ENCODE measurements at regions not wholly inside any gene's neighbourhood (a gene's known extent, or its start where the extent isn't known, plus 50 kb on each side); places are given as distances from the start of the nearest gene placed in this dataset.

DNA sequence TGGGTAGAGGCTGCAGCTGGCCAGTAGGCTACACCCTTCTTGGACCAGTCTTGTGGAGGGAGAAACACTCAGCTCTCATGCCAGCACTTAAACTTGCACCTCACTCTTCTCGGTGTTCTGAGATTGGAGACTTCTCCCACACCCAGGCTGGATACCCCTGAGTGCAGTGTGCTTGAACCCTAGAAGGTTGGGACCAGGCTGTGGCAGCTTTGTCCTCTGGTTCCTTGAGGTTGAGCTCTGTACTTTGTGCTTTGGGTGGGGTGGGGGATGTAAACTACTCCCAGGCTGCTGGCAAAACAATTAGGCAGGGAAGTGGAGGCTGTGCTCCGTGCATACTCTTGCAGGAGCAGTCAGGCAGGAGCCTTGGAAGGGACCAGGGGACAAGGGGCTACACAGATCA, 143.6 kb upstream of the GNPDA2 start:
- Histone ChIP-seq H3K4me1 (ENCODE audit: control insufficient read depth in 1 of 2, insufficient read depth in 2 of 2, low read length in 2 of 2) (peaks cover 0 to 3% of the 10 kb centered on the region in 2 experiments), H3K23ac (ENCODE audit: low read length) (no peak overlapping the region), H3K4ac (ENCODE audit: low read depth, low read length) (no peak overlapping the region), H2BK120ac (ENCODE audit: insufficient read depth, low read length, poor library complexity) (no peak overlapping the region), H4K8ac (ENCODE audit: low read depth, low read length) (no peak overlapping the region), H2AK5ac (ENCODE audit: low read length) (no peak overlapping the region), H3K9ac (ENCODE audit: low read length) (no peak overlapping the region), H3K36me3 (ENCODE audit: control insufficient read depth in 1 of 2, insufficient read depth in 2 of 2, low read length in 2 of 2) (no peaks in the 10 kb centered on the region), H3K79me2 (ENCODE audit: control insufficient read depth, insufficient read depth, low read length, poor library complexity) (no peaks in the 10 kb centered on the region), H4K91ac (ENCODE audit: low read depth, low read length) (no peak overlapping the region), H3K4me3 (ENCODE audit: low read depth, low read length) (no peak overlapping the region), H3K79me1 (ENCODE audit: low read length) (no peaks in the 10 kb centered on the region), H2AFZ (ENCODE audit: insufficient read depth, low read length, poor library complexity) (no peak overlapping the region), H4K12ac (ENCODE audit: low read depth, low read length) (no peak overlapping the region), H3K4me2 (ENCODE audit: low read length) (no peak overlapping the region), H2BK5ac (ENCODE audit: low read depth, low read length, poor library complexity) (no peak overlapping the region), H3K18ac (ENCODE audit: low read length) (no peak overlapping the region), H3K14ac (ENCODE audit: low read length) (no peak overlapping the region), H3K9me3 (ENCODE audit: insufficient read depth, low read depth, low read length) (peaks cover 4% of the 10 kb centered on the region), H3K27ac (ENCODE audit: low read depth, low read length) (no peak overlapping the region), H3K27me3 (ENCODE audit: insufficient read depth, low read length) (no peaks in the 10 kb centered on the region), H2BK12ac (ENCODE audit: low read length) (no peak overlapping the region)
- no CpG with 5 or more reads among the region's 2 CpGs for WGBS (ENCODE audit: extremely low coverage, insufficient coverage, insufficient read length)
- DNase-seq: no peak

DNA sequence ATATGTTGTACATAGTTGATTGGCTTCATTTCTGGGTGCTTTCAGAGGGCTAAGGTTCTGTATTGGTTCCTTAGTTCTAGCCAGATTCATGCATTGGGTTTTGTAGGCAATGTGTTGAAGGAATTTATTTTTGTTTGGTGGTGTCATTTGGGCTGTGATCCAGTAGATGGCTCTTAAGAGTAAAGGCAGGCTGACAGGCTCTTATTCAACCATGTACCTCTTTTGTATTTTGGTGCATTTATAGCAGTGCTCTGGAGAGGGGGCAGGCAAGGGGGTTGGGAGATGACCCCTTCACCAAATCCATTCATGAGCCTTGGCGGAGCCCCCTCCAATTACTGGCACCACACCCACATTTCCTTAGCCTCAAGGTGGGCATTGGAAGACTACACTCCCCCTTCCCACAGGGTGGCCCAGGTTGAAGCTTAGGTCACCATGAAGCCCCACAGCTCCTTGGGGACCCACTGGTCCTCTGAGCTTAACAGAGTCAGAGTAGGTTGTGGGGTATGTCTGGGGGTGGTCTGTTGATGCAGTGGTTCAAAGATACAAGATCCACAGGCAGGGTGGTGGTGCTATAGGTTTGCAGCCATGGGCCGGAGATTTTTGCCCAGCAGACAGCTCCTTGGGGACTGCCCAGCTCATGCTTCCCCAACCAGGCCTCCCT, 143.0 kb upstream of the GNPDA2 start:
- no peak overlapping the region for H2BK12ac ChIP-seq (ENCODE audit: low read length)
- H2AK5ac ChIP-seq (ENCODE audit: low read length): no peak overlapping the region
- H4K8ac ChIP-seq (ENCODE audit: low read depth, low read length): no peak overlapping the region
- WGBS (ENCODE audit: extremely low coverage, insufficient coverage, insufficient read length): no CpG with 5 or more reads among the region's 2 CpGs
- no peaks in the 10 kb centered on the region for H3K79me2 ChIP-seq (ENCODE audit: control insufficient read depth, insufficient read depth, low read length, poor library complexity)
- H3K4me3 ChIP-seq (ENCODE audit: low read depth, low read length): no peak overlapping the region
- no peak overlapping the region for H3K9ac ChIP-seq (ENCODE audit: low read length)
- no peak overlapping the region for H3K23ac ChIP-seq (ENCODE audit: low read length)
- no peaks in the 10 kb centered on the region for H3K79me1 ChIP-seq (ENCODE audit: low read length)
- H4K91ac ChIP-seq (ENCODE audit: low read depth, low read length): no peak overlapping the region
- H3K27me3 ChIP-seq (ENCODE audit: insufficient read depth, low read length): no peaks in the 10 kb centered on the region
- H3K27ac ChIP-seq (ENCODE audit: low read depth, low read length): no peak overlapping the region
- H2BK5ac ChIP-seq (ENCODE audit: low read depth, low read length, poor library complexity): no peak overlapping the region
- no peak overlapping the region for H2AFZ ChIP-seq (ENCODE audit: insufficient read depth, low read length, poor library complexity)
- no peak overlapping the region for H3K18ac ChIP-seq (ENCODE audit: low read length)
- no peak overlapping the region for H3K4me2 ChIP-seq (ENCODE audit: low read length)
- no peak overlapping the region for H2BK120ac ChIP-seq (ENCODE audit: insufficient read depth, low read length, poor library complexity)
- H3K14ac ChIP-seq (ENCODE audit: low read length): no peak overlapping the region
- H3K36me3 ChIP-seq (ENCODE audit: control insufficient read depth in 1 of 2, insufficient read depth in 2 of 2, low read length in 2 of 2): no peaks in the 10 kb centered on the region
- peaks cover 4% of the 10 kb centered on the region for H3K9me3 ChIP-seq (ENCODE audit: insufficient read depth, low read depth, low read length)
- DNase-seq: no peak
- no peak overlapping the region for H3K4ac ChIP-seq (ENCODE audit: low read depth, low read length)
- H4K12ac ChIP-seq (ENCODE audit: low read depth, low read length): no peak overlapping the region
- peaks cover 0 to 3% of the 10 kb centered on the region in 2 experiments for H3K4me1 ChIP-seq (ENCODE audit: control insufficient read depth in 1 of 2, insufficient read depth in 2 of 2, low read length in 2 of 2)

DNA sequence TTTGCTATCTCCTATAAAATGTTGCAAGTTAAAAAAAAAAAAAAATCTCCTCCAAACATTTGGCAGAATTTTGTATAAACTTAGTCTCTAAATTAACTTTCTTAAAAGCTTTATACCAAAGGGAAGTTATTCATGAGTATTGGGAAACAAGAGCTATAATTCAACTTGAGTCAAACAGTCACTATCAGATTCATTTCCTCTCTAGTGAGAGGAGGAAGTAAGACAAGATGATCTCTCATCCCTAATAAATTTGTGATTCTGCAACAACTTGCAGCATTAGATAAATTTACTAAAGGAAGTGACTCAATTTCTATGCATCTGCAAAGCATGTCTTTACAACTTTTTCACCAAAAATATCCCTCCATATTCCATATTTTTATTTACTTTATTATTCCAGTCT, 135.4 kb upstream of the GNPDA2 start:
- H3K79me1 ChIP-seq (ENCODE audit: low read length): no peaks in the 10 kb centered on the region
- peaks cover 0 to 6% of the 10 kb centered on the region in 2 experiments for H3K4me1 ChIP-seq (ENCODE audit: control insufficient read depth in 1 of 2, insufficient read depth in 2 of 2, low read length in 2 of 2)
- H3K9ac ChIP-seq (ENCODE audit: low read length): no peak overlapping the region
- H3K4me2 ChIP-seq (ENCODE audit: low read length): no peak overlapping the region
- H3K18ac ChIP-seq (ENCODE audit: low read length): no peak overlapping the region
- no peak overlapping the region for H4K12ac ChIP-seq (ENCODE audit: low read depth, low read length)
- no peak overlapping the region for H4K8ac ChIP-seq (ENCODE audit: low read depth, low read length)
- H3K14ac ChIP-seq (ENCODE audit: low read length): no peak overlapping the region
- H3K36me3 ChIP-seq (ENCODE audit: control insufficient read depth in 1 of 2, insufficient read depth in 2 of 2, low read length in 2 of 2): no peaks in the 10 kb centered on the region
- no peak overlapping the region for H4K91ac ChIP-seq (ENCODE audit: low read depth, low read length)
- H2AFZ ChIP-seq (ENCODE audit: insufficient read depth, low read length, poor library complexity): no peak overlapping the region
- H3K27ac ChIP-seq (ENCODE audit: low read depth, low read length): no peak overlapping the region
- no peak overlapping the region for H2BK12ac ChIP-seq (ENCODE audit: low read length)
- no peaks in the 10 kb centered on the region for H3K27me3 ChIP-seq (ENCODE audit: insufficient read depth, low read length)
- H2BK120ac ChIP-seq (ENCODE audit: insufficient read depth, low read length, poor library complexity): no peak overlapping the region
- no peak overlapping the region for H3K4me3 ChIP-seq (ENCODE audit: low read depth, low read length)
- no peak for DNase-seq
- no peak overlapping the region for H2BK5ac ChIP-seq (ENCODE audit: low read depth, low read length, poor library complexity)
- H3K23ac ChIP-seq (ENCODE audit: low read length): no peak overlapping the region
- no peak overlapping the region for H2AK5ac ChIP-seq (ENCODE audit: low read length)
- no peaks in the 10 kb centered on the region for H3K79me2 ChIP-seq (ENCODE audit: control insufficient read depth, insufficient read depth, low read length, poor library complexity)
- H3K9me3 ChIP-seq (ENCODE audit: insufficient read depth, low read depth, low read length): no peaks in the 10 kb centered on the region
- no peak overlapping the region for H3K4ac ChIP-seq (ENCODE audit: low read depth, low read length)

DNA sequence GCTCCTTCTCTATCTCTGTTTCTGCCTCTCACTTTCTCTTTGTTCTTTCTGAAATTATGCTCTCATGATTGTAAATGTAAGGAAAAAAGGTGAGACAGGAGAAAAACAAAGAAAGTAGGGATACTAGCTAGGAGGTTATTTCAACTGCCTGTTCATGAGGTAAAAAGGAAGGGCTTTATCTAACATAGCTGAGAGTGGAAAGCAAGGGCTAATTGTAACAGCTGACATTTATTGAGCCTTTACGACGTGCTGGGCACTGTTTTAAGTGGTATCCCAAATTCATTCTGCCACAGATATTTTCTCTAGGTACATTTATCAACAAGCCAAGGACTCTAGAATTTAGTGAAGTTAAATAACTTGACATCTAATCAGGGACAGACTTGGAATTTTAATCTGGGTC, 133.1 kb upstream of the GNPDA2 start:
- Histone ChIP-seq H2BK5ac (ENCODE audit: low read depth, low read length, poor library complexity) (no peak overlapping the region), H3K79me1 (ENCODE audit: low read length) (no peaks in the 10 kb centered on the region), H3K79me2 (ENCODE audit: control insufficient read depth, insufficient read depth, low read length, poor library complexity) (no peaks in the 10 kb centered on the region), H2BK12ac (ENCODE audit: low read length) (no peak overlapping the region), H3K36me3 (ENCODE audit: control insufficient read depth in 1 of 2, insufficient read depth in 2 of 2, low read length in 2 of 2) (no peaks in the 10 kb centered on the region), H3K4me2 (ENCODE audit: low read length) (no peak overlapping the region), H3K4ac (ENCODE audit: low read depth, low read length) (no peak overlapping the region), H4K12ac (ENCODE audit: low read depth, low read length) (no peak overlapping the region), H3K9ac (ENCODE audit: low read length) (no peak overlapping the region), H3K14ac (ENCODE audit: low read length) (no peak overlapping the region), H3K27me3 (ENCODE audit: insufficient read depth, low read length) (no peaks in the 10 kb centered on the region), H2AK5ac (ENCODE audit: low read length) (no peak overlapping the region), H2AFZ (ENCODE audit: insufficient read depth, low read length, poor library complexity) (no peak overlapping the region), H3K23ac (ENCODE audit: low read length) (no peak overlapping the region), H3K4me1 (ENCODE audit: control insufficient read depth in 1 of 2, insufficient read depth in 2 of 2, low read length in 2 of 2) (peaks cover 0 to 6% of the 10 kb centered on the region in 2 experiments), H4K91ac (ENCODE audit: low read depth, low read length) (no peak overlapping the region), H4K8ac (ENCODE audit: low read depth, low read length) (no peak overlapping the region), H3K4me3 (ENCODE audit: low read depth, low read length) (no peak overlapping the region), H3K18ac (ENCODE audit: low read length) (no peak overlapping the region), H2BK120ac (ENCODE audit: insufficient read depth, low read length, poor library complexity) (no peak overlapping the region), H3K27ac (ENCODE audit: low read depth, low read length) (no peak overlapping the region), H3K9me3 (ENCODE audit: insufficient read depth, low read depth, low read length) (no peaks in the 10 kb centered on the region)
- no CpG with 5 or more reads among the region's 2 CpGs for WGBS (ENCODE audit: extremely low coverage, insufficient coverage, insufficient read length)
- no peak for DNase-seq

All from trophoblast cell (in vitro differentiated cells and primary cell).